ENCODE measurements at regions not wholly inside any gene's neighbourhood (a gene's known extent, or its start where the extent isn't known, plus 50 kb on each side); places are given as distances from the start of the nearest gene placed in this dataset.

- H3K9me3 ChIP-seq (ENCODE audit: low read length), result no peaks in the 10 kb centered on the region
- H3K36me3 ChIP-seq (ENCODE audit: insufficient read depth, low read length), result no peaks in the 10 kb centered on the region
- no peaks in the 10 kb centered on the region for H3K79me2 ChIP-seq (ENCODE audit: insufficient read depth, low read depth, low read length)
- no peak overlapping the region for H2AFZ ChIP-seq (ENCODE audit: low read length)
- no peak overlapping the region for H3K4me3 ChIP-seq (ENCODE audit: low read depth, low read length, poor library complexity, severe bottlenecking)
- H3K4me2 ChIP-seq (ENCODE audit: low read length), result no peak overlapping the region
- CTCF ChIA-PET (ENCODE audit: unreplicated experiment), result no interaction called here
- intact Hi-C loops (cut with micrococcal nuclease; ENCODE audit: unreplicated experiment), result no loop called here
- no peaks in the 10 kb centered on the region for H4K20me1 ChIP-seq (ENCODE audit: insufficient read depth, low read length)
- no peaks in the 10 kb centered on the region for H3K4me1 ChIP-seq (ENCODE audit: insufficient read depth, low read length, poor library complexity, severe bottlenecking)
- no peak overlapping the region for H3K27ac ChIP-seq (ENCODE audit: low read depth, low read length, poor library complexity, severe bottlenecking)
- POLR2A ChIA-PET, result no interaction called here
- no TSS peak for BruUV-seq (replicated peaks)
- H3K9me2 ChIP-seq (ENCODE audit: insufficient read depth, low read length), result no peaks in the 10 kb centered on the region
- DNase-seq (ENCODE audit: low spot score), result no peak
- TF ChIP-seq CTCF (conservative IDR thresholded peaks at IDR 0.05; ENCODE audit: low read length) (no peak), EZH2phosphoT487 (IDR thresholded peaks at IDR 0.05; ENCODE audit: borderline replicate concordance, low read depth, low read length) (no peak)
These were observed 287.0 kb upstream of the ESRRG start for GRCh38 chr1:217010253-217010652.

GRCh38 chr1:217009376-217009775 is 286.1 kb upstream of the ESRRG start:
- ChIA-PET POLR2A (interaction anchor here (0.5 to 1.1 kb wide), 5 partner anchors 9 to 705 kb away, joined by 3 to 5 read pairs (median 4); no protein-coding TSS in a partner anchor), CTCF (ENCODE audit: unreplicated experiment) (no interaction called here)
- intact Hi-C loops (cut with micrococcal nuclease; ENCODE audit: unreplicated experiment), result no loop called here
- H3K9me2 ChIP-seq (ENCODE audit: insufficient read depth, low read length), result no peaks in the 10 kb centered on the region
- H3K27ac ChIP-seq (ENCODE audit: low read depth, low read length, poor library complexity, severe bottlenecking), result no peak overlapping the region
- H3K4me2 ChIP-seq (ENCODE audit: low read length), result no peak overlapping the region
- H3K9me3 ChIP-seq (ENCODE audit: low read length), result no peaks in the 10 kb centered on the region
- no peak overlapping the region for H3K4me3 ChIP-seq (ENCODE audit: low read depth, low read length, poor library complexity, severe bottlenecking)
- H2AFZ ChIP-seq (ENCODE audit: low read length), result no peak overlapping the region
- no peak for TF ChIP-seq EZH2phosphoT487 (IDR thresholded peaks at IDR 0.05; ENCODE audit: borderline replicate concordance, low read depth, low read length)
- TF ChIP-seq CTCF (conservative IDR thresholded peaks at IDR 0.05; ENCODE audit: low read length), result no peak
- H3K36me3 ChIP-seq (ENCODE audit: insufficient read depth, low read length), result no peaks in the 10 kb centered on the region
- no peaks in the 10 kb centered on the region for H4K20me1 ChIP-seq (ENCODE audit: insufficient read depth, low read length)
- no peaks in the 10 kb centered on the region for H3K4me1 ChIP-seq (ENCODE audit: insufficient read depth, low read length, poor library complexity, severe bottlenecking)
- BruUV-seq (replicated peaks), result no TSS peak
- H3K79me2 ChIP-seq (ENCODE audit: insufficient read depth, low read depth, low read length), result no peaks in the 10 kb centered on the region
- no peak for DNase-seq (ENCODE audit: low spot score)

- H2AFZ ChIP-seq (ENCODE audit: low read length), result no peak overlapping the region
- H4K20me1 ChIP-seq (ENCODE audit: insufficient read depth, low read length), result no peaks in the 10 kb centered on the region
- POLR2A ChIA-PET, result interaction anchor here (0.6 kb wide), 2 partner anchors 1092 to 1767 kb away, joined by 3 read pairs; no protein-coding TSS in a partner anchor
- no peak for DNase-seq (ENCODE audit: low spot score)
- intact Hi-C loops (cut with micrococcal nuclease; ENCODE audit: unreplicated experiment), result no loop called here
- no peaks in the 10 kb centered on the region for H3K4me1 ChIP-seq (ENCODE audit: insufficient read depth, low read length, poor library complexity, severe bottlenecking)
- no peaks in the 10 kb centered on the region for H3K36me3 ChIP-seq (ENCODE audit: insufficient read depth, low read length)
- H3K79me2 ChIP-seq (ENCODE audit: insufficient read depth, low read depth, low read length), result no peaks in the 10 kb centered on the region
- BruUV-seq (replicated peaks), result no TSS peak
- H3K4me2 ChIP-seq (ENCODE audit: low read length), result no peak overlapping the region
- no peaks in the 10 kb centered on the region for H3K9me3 ChIP-seq (ENCODE audit: low read length)
- CTCF ChIA-PET (ENCODE audit: unreplicated experiment), result no interaction called here
- no peak overlapping the region for H3K4me3 ChIP-seq (ENCODE audit: low read depth, low read length, poor library complexity, severe bottlenecking)
- no peaks in the 10 kb centered on the region for H3K9me2 ChIP-seq (ENCODE audit: insufficient read depth, low read length)
- H3K27ac ChIP-seq (ENCODE audit: low read depth, low read length, poor library complexity, severe bottlenecking), result no peak overlapping the region
- TF ChIP-seq CTCF (conservative IDR thresholded peaks at IDR 0.05; ENCODE audit: low read length) (no peak), EZH2phosphoT487 (IDR thresholded peaks at IDR 0.05; ENCODE audit: borderline replicate concordance, low read depth, low read length) (no peak)
These were observed 281.7 kb upstream of the ESRRG start for GRCh38 chr1:217004776-217005436.

Measured in OCI-LY7 (cell line).